Bronchial epithelial cell (primary cell): ENCODE measurements at regions not wholly inside any gene's neighbourhood (a gene's known extent, or its start where the extent isn't known, plus 50 kb on each side); places are given as distances from the start of the nearest gene placed in this dataset.

ENCODE experiments used
- DNase-seq: peaks from one replicate; pipeline ENCODE4 v3.0.0-alpha.2; 2010; ENCODE audit warnings: low read depth
- FAIRE-seq: peaks from 2 replicates; lab custom pipeline; 2011; peaks lifted over from hg19 to GRCh38; lab: Jason Lieb, UNC
- H3K27me3 ChIP-seq: 2 replicates; pipeline ENCODE4 v1.5.1; 2011; ENCODE audit warnings: low read length; ENCODE audit not compliant: control insufficient read depth, insufficient read depth
- H3K36me3 ChIP-seq: 2 replicates; pipeline ENCODE4 v1.5.1; 2011; ENCODE audit warnings: low read length; ENCODE audit not compliant: control insufficient read depth, insufficient read depth
- H3K4me3 ChIP-seq: 2 replicates; pipeline ENCODE4 v1.5.1; 2011; ENCODE audit warnings: mild to moderate bottlenecking, low read depth, low read length, control low read depth
- CTCF ChIP-seq: IDR thresholded peaks from 2 replicates; pipeline ENCODE4 v1.5.1; 2011; ENCODE audit warnings: mild to moderate bottlenecking, moderate library complexity, low read length, control low read depth, inconsistent platforms; ENCODE audit not compliant: insufficient read depth, severe bottlenecking

- no peak for TF ChIP-seq CTCF
- FAIRE-seq: no peak
Measured at GRCh38 chr14:30230719-30231118, 303.1 kb upstream of the PRKD1 start.

DNA sequence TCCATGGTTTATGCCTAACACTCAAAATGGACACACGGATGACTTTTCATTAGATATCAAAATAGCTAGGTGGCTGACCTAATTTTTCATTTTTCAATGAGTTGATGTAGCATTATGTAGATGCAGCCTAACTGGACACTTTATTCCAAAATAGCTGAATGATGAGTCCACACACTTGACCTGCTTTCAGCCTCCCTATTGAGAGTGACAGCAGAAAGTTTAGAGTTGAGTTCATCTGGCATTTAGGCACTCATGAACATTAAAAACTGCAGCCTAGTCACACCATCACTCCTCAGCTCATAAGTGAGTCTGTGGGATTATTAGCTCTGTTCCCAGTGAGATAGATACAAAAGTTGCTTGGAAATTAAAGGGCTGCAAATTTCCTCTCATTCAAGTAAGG, 307.3 kb upstream of the PRKD1 start:
- H3K36me3 ChIP-seq: no peaks in the 10 kb centered on the region
- no peak overlapping the region for H3K4me3 ChIP-seq
- FAIRE-seq: no peak
- no peaks in the 10 kb centered on the region for H3K27me3 ChIP-seq
- no peak for TF ChIP-seq CTCF
- DNase-seq: no peak

More at GRCh38 chr14:30230719-30231118, 303.1 kb upstream of the PRKD1 start:
- Histone ChIP-seq H3K36me3 (no peaks in the 10 kb centered on the region), H3K4me3 (no peak overlapping the region), H3K27me3 (no peaks in the 10 kb centered on the region)
- no peak for DNase-seq

- no peak overlapping the region for H3K4me3 ChIP-seq
- no peaks in the 10 kb centered on the region for H3K36me3 ChIP-seq
- H3K27me3 ChIP-seq: no peaks in the 10 kb centered on the region
- FAIRE-seq (no peak), DNase-seq (no peak)
- no peak for TF ChIP-seq CTCF
Measured at GRCh38 chr14:30235485-30235884, 307.8 kb upstream of the PRKD1 start.

- no peak for TF ChIP-seq CTCF
- DNase-seq (no peak), FAIRE-seq (no peak)
- Histone ChIP-seq H3K4me3 (no peak overlapping the region), H3K27me3 (no peaks in the 10 kb centered on the region), H3K36me3 (no peaks in the 10 kb centered on the region)
Measured at GRCh38 chr14:30238936-30239335, 311.3 kb upstream of the PRKD1 start.

- TF ChIP-seq CTCF: no peak
- Histone ChIP-seq H3K4me3 (no peak overlapping the region), H3K36me3 (no peaks in the 10 kb centered on the region), H3K27me3 (no peaks in the 10 kb centered on the region)
- DNase-seq (no peak), FAIRE-seq (no peak)
Measured at GRCh38 chr14:30240018-30240417, 312.4 kb upstream of the PRKD1 start.

- H3K4me3 ChIP-seq: no peak overlapping the region
- H3K36me3 ChIP-seq: no peaks in the 10 kb centered on the region
- TF ChIP-seq CTCF: no peak
- DNase-seq (no peak), FAIRE-seq (no peak)
- H3K27me3 ChIP-seq: no peaks in the 10 kb centered on the region
Measured at GRCh38 chr14:30240685-30241084, 313.0 kb upstream of the PRKD1 start.
